ENCODE measurements at regions not wholly inside any gene's neighbourhood (a gene's known extent, or its start where the extent isn't known, plus 50 kb on each side); places are given as distances from the start of the nearest gene placed in this dataset.

GRCh38 chr22:44362249-44363012, 49.7 kb upstream of the SHISAL1 start:
- no peak overlapping the region for H3K4me3 ChIP-seq (replicated peaks in 1 of 2; ENCODE audit: low read depth in 2 of 2, low read length in 2 of 2)
- DNase-seq (ENCODE audit: low read depth in 2 of 2) = no peak
- no peak for TF ChIP-seq CTCF (IDR thresholded peaks at IDR 0.05; ENCODE audit: low read depth, low read length)

Data from cardiac fibroblast (primary cell).